SK-N-SH (cell line): ENCODE measurements at regions not wholly inside any gene's neighbourhood (a gene's known extent, or its start where the extent isn't known, plus 50 kb on each side); places are given as distances from the start of the nearest gene placed in this dataset.

Source experiments
- CTCF ChIA-PET: fragments of 300-600, 350-600 bp; formaldehyde crosslinking; extraction: SDS; loops from one replicate; lab custom pipeline; 2021; lab: Yijun Ruan, JAX
- POLR2A ChIA-PET: fragments of 350-600 bp; sonication (Branson Sonifier 250); formaldehyde crosslinking; extraction: SDS; loops from one replicate; lab custom pipeline; 2020; ENCODE audit warnings: antibody characterized with exemption, inconsistent platforms; lab: Yijun Ruan, JAX
- DNase-seq: peaks from one replicate; pipeline ENCODE4 v3.0.0; 2012
- H2AFZ ChIP-seq: fragments of 200-600 bp; sonication (generic); 2 replicates; pipeline ENCODE4 v1.8.1; 2016; ENCODE audit warnings: antibody characterized with exemption, mild to moderate bottlenecking, low read depth
- H3F3A ChIP-seq: fragments of 200-600 bp; sonication (generic); replicated peaks from 2 replicates; pipeline ENCODE3; 2016; ENCODE audit warnings: antibody characterized with exemption, mild to moderate bottlenecking; ENCODE audit not compliant: insufficient read depth
- H3K27ac ChIP-seq, 2 experiments: fragments of 200-500 bp in 1 of 2; fragments of 200-600 bp in 1 of 2; sonication (Bioruptor generic) in 1 of 2; sonication (generic), shearing (Covaris generic) in 1 of 2; 2 replicates each; pipeline versions ENCODE4 v1.5.1 to v1.6.1; 2014 to 2016; ENCODE audit warnings: low read depth in 2 of 2, inconsistent platforms in 1 of 2, low read length in 1 of 2, mild to moderate bottlenecking in 1 of 2, mixed read lengths in 1 of 2
- H3K27me3 ChIP-seq: fragments of 200-600 bp; sonication (generic), shearing (Covaris generic); 2 replicates; pipeline ENCODE4 v1.6.1; 2016; ENCODE audit warnings: mixed run types; ENCODE audit not compliant: insufficient read depth
- H3K36me3 ChIP-seq, 2 experiments: fragments of 200-500 bp in 1 of 2; fragments of 200-600 bp in 1 of 2; sonication (Bioruptor generic) in 1 of 2; sonication (generic) in 1 of 2; replicated peaks in 1 of 2; 2 replicates each; pipeline versions ENCODE3 to v1.5.1; 2014 to 2016; ENCODE audit warnings: low read length in 1 of 2, mild to moderate bottlenecking in 1 of 2; ENCODE audit not compliant: insufficient read depth in 2 of 2, control insufficient read depth in 1 of 2
- H3K4me1 ChIP-seq, 2 experiments: fragments of 200-500 bp in 1 of 2; fragments of 200-600 bp in 1 of 2; sonication (Bioruptor generic) in 1 of 2; sonication (generic), shearing (Covaris generic) in 1 of 2; 2 replicates each; pipeline versions ENCODE4 v1.5.1 to v1.6.1; 2014 to 2016; ENCODE audit warnings: low read depth in 1 of 2, low read length in 1 of 2, mixed run types in 1 of 2; ENCODE audit not compliant: insufficient read depth in 2 of 2, control insufficient read depth in 1 of 2
- H3K4me2 ChIP-seq: fragments of 200-600 bp; sonication (generic), shearing (Covaris generic); 2 replicates; pipeline ENCODE4 v1.6.1; 2017; ENCODE audit warnings: mixed run types
- H3K4me3 ChIP-seq, 2 experiments: fragments of 200-500 bp in 1 of 2; fragments of 200-600 bp in 1 of 2; sonication (Bioruptor generic) in 1 of 2; sonication (generic), shearing (Covaris generic) in 1 of 2; 2 replicates each; pipeline versions ENCODE4 v1.5.1 to v1.8.1; 2014 to 2016; ENCODE audit warnings: low read depth in 2 of 2, inconsistent platforms in 1 of 2, low read length in 1 of 2, mild to moderate bottlenecking in 1 of 2, mixed read lengths in 1 of 2, moderate library complexity in 1 of 2
- H3K79me2 ChIP-seq: fragments of 200-600 bp; sonication (generic); 2 replicates; pipeline ENCODE4 v1.8.1; 2017; ENCODE audit warnings: mild to moderate bottlenecking; ENCODE audit not compliant: insufficient read depth
- H3K9ac ChIP-seq: fragments of 200-600 bp; sonication (generic); 2 replicates; pipeline ENCODE4 v1.6.1; 2017; ENCODE audit warnings: mixed run types
- H3K9me2 ChIP-seq: fragments of 200-600 bp; sonication (generic); 2 replicates; pipeline ENCODE4 v1.6.1; 2017; ENCODE audit warnings: mixed run types
- H3K9me3 ChIP-seq: fragments of 200-600 bp; sonication (generic); 2 replicates; pipeline ENCODE4 v1.6.1; 2017; ENCODE audit warnings: mixed run types, mild to moderate bottlenecking, moderate library complexity
- H4K20me1 ChIP-seq: fragments of 200-600 bp; sonication (generic); 2 replicates; pipeline ENCODE4 v1.6.1; 2017; ENCODE audit warnings: mild to moderate bottlenecking, mixed run types; ENCODE audit not compliant: insufficient read depth
- CHD2 ChIP-seq: fragments of 150-350 bp; IDR thresholded peaks from 2 replicates; pipeline ENCODE4 v1.6.1; 2018; ENCODE audit warnings: low read length; ENCODE audit not compliant: partially characterized antibody
- EP300 ChIP-seq, 2 experiments: IDR thresholded peaks; 2 replicates each; pipeline versions ENCODE4 v1.4.0 to v1.6.1; 2012; ENCODE audit warnings: borderline replicate concordance in 1 of 2, low read depth in 1 of 2, low read length in 1 of 2
- EZH2phosphoT487 ChIP-seq: fragments of 200-600 bp; sonication (generic); IDR thresholded peaks from 2 replicates; pipeline ENCODE4 v1.6.1; 2017; ENCODE audit warnings: low read depth, mixed run types, mild to moderate bottlenecking, antibody characterized with exemption, moderate library complexity, borderline replicate concordance
- FOSL2 ChIP-seq: IDR thresholded peaks from 2 replicates; pipeline ENCODE4 v1.4.0; 2012; ENCODE audit warnings: low read depth, mild to moderate bottlenecking, moderate library complexity, borderline replicate concordance
- FOXJ3 ChIP-seq: sonication (generic); formaldehyde crosslinking; IDR thresholded peaks from 2 replicates; pipeline ENCODE4 v1.5.1; 2020; ENCODE audit warnings: mild to moderate bottlenecking, missing genetic modification reagents
- FOXM1 ChIP-seq: IDR thresholded peaks from 2 replicates; pipeline ENCODE4 v1.4.0; 2012; ENCODE audit warnings: low read depth, mild to moderate bottlenecking
- GATA2 ChIP-seq: sonication (generic); formaldehyde crosslinking; IDR thresholded peaks from 2 replicates; pipeline ENCODE4 v1.5.0; 2020; ENCODE audit warnings: mild to moderate bottlenecking, missing genetic modification reagents
- JUND ChIP-seq: IDR thresholded peaks from 2 replicates; pipeline ENCODE4 v1.4.0; 2012
- NFIC ChIP-seq: IDR thresholded peaks from 2 replicates; pipeline ENCODE4 v1.4.0; 2012; ENCODE audit warnings: borderline replicate concordance
- POLR2AphosphoS5 ChIP-seq: IDR thresholded peaks from 2 replicates; pipeline ENCODE4 v1.6.1; 2012; ENCODE audit warnings: low read depth, low read length
- RAD21 ChIP-seq: IDR thresholded peaks from 2 replicates; pipeline ENCODE4 v1.6.1; 2012; ENCODE audit warnings: mild to moderate bottlenecking, low read length
- RCOR1 ChIP-seq: fragments of 150-350 bp; IDR thresholded peaks from 2 replicates; pipeline ENCODE4 v1.6.1; 2017; ENCODE audit warnings: antibody characterized with exemption, low read length
- RFX5 ChIP-seq: IDR thresholded peaks from 2 replicates; pipeline ENCODE4 v1.6.1; 2012; ENCODE audit warnings: mild to moderate bottlenecking, improper control_type of control experiment, low read length
- SMC3 ChIP-seq: IDR thresholded peaks from 2 replicates; pipeline ENCODE4 v1.6.1; 2012; ENCODE audit warnings: low read depth, low read length, improper control_type of control experiment
- TAF1 ChIP-seq: IDR thresholded peaks from 2 replicates; pipeline ENCODE4 v1.6.1; 2012; ENCODE audit warnings: low read depth, mild to moderate bottlenecking, low read length, moderate library complexity, borderline replicate concordance
- TCF12 ChIP-seq: IDR thresholded peaks from 2 replicates; pipeline ENCODE4 v1.4.0; 2012
- WGBS: methylation state at CpG from one replicate; pipeline ENCODE4 v1.1.6; 2017; ENCODE audit warnings: low lambda C conversion rate; 5-methylcytosine and 5-hydroxymethylcytosine counted together
- TF ChIP-seq, protein P1 (sequence below): fragments of 150-350 bp; IDR thresholded peaks from 2 replicates; pipeline ENCODE4 v1.6.1; 2016; ENCODE audit warnings: mild to moderate bottlenecking, low read depth, low read length
- TF ChIP-seq, protein P2 (sequence below): IDR thresholded peaks from 2 replicates; pipeline ENCODE4 v1.4.0; 2012; ENCODE audit warnings: low read depth
- TF ChIP-seq, protein P3 (sequence below): fragments of 200-600 bp; sonication (generic); IDR thresholded peaks from 2 replicates; pipeline ENCODE4 v1.6.1; 2017; ENCODE audit warnings: antibody characterized with exemption, mild to moderate bottlenecking, moderate library complexity
- TF ChIP-seq, protein P4 (sequence below): IDR thresholded peaks from 2 replicates; pipeline ENCODE4 v1.4.0; 2012; ENCODE audit warnings: low read depth, borderline replicate concordance

DNA sequence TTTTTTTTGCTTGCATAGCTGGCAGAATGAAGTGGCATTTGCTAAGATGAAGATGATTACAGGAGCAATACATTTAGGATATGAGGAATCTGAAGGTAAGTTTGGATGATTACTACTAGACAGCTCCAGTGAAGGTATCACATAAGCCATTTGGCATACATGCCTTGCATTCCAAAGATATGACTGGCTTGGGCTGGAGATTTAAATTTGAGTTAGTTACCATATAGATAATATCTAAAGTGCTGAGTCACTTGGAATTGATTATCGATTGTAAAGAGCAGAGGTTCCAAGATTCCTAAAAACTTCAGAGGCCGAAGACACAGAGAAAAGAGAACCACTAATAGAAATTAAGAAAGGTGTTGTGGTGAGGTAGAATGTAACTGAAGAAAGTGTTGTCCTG, 1026.4 kb downstream of the DSC3 start:
- H2AFZ ChIP-seq: no peak overlapping the region
- no peak overlapping the region for H3K9ac ChIP-seq
- no peak overlapping the region for H3K27ac ChIP-seq
- no peak overlapping the region for H3K4me3 ChIP-seq
- no peak overlapping the region for H3K4me2 ChIP-seq
- H3K9me2 ChIP-seq: no peaks in the 10 kb centered on the region
- POLR2A ChIA-PET: no interaction called here
- no peaks in the 10 kb centered on the region for H3K79me2 ChIP-seq
- no peaks in the 10 kb centered on the region for H3F3A ChIP-seq
- H3K4me1 ChIP-seq: no peaks in the 10 kb centered on the region; a peak in 1 of 4 replicates
- CTCF ChIA-PET: no interaction called here
- WGBS: 33% methylated on average over 2 of the region's 2 CpGs
- H4K20me1 ChIP-seq: no peaks in the 10 kb centered on the region
- no peaks in the 10 kb centered on the region for H3K9me3 ChIP-seq
- H3K36me3 ChIP-seq: no peaks in the 10 kb centered on the region
- no peak for DNase-seq
- H3K27me3 ChIP-seq: no peaks in the 10 kb centered on the region
- peak; percentile 15; the same call in 1 of the 2 replicates for TF ChIP-seq JUND
- TF ChIP-seq, protein P1, sequence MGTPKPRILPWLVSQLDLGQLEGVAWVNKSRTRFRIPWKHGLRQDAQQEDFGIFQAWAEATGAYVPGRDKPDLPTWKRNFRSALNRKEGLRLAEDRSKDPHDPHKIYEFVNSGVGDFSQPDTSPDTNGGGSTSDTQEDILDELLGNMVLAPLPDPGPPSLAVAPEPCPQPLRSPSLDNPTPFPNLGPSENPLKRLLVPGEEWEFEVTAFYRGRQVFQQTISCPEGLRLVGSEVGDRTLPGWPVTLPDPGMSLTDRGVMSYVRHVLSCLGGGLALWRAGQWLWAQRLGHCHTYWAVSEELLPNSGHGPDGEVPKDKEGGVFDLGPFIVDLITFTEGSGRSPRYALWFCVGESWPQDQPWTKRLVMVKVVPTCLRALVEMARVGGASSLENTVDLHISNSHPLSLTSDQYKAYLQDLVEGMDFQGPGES: no peak

DNA sequence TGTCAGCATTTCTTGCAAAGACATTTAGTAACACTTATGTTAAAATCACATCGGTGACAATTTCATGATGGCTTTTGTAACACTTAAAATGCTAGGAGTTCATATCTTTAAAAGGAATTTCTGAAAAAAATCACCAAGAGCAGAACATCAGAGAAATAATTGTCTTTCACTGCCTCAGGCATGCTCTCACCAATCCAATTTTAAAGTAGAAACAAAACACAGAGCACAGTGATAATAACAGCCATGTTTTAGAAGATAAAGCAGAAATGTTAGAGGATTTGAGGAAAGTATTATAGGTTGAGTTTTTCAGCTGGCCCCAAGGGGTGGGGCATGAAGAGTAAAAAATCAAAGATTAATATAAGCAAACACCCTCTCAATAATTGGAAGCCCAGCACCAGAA, 1037.6 kb downstream of the DSC3 start:
- Histone ChIP-seq H3F3A (no peaks in the 10 kb centered on the region), H2AFZ (no peak overlapping the region), H3K9me2 (no peaks in the 10 kb centered on the region), H3K4me3 (no peak overlapping the region), H3K4me1 (peaks cover 0 to 2% of the 10 kb centered on the region in 2 experiments; a peak in 1 of 4 replicates), H3K9ac (no peak overlapping the region), H3K27me3 (no peaks in the 10 kb centered on the region), H3K4me2 (no peak overlapping the region), H3K27ac (peak overlapping the region in 1 of 2 experiments; percentile 74; a peak in 2 of 4 replicates), H4K20me1 (no peaks in the 10 kb centered on the region)
- ChIA-PET CTCF (no interaction called here), POLR2A (no interaction called here)
- WGBS: 32% methylated on average over 1 of the region's 1 CpG
- peak; percentile 27 for DNase-seq
- TF ChIP-seq TCF12 (no peak), EP300 (IDR thresholded peaks at IDR 0.05; ENCODE audit: borderline replicate concordance in 1 of 2, low read depth in 1 of 2, low read length in 1 of 2) (peak in 1 of 2 experiments; percentile 67; a peak in 2 of 4 replicates), RFX5 (no peak), RAD21 (peak; percentile 8; the same call in 1 of the 2 replicates), GATA2 (CRISPR knock-in tag) (peak; percentile 82), RCOR1 (peak; percentile 59; the same call in 1 of the 2 replicates), CHD2 (peak; percentile 27), FOXJ3 (CRISPR knock-in tag) (0 out of 2 replicates have a peak, but pooled peaks have one; percentile 33)
- TF ChIP-seq, protein P2, sequence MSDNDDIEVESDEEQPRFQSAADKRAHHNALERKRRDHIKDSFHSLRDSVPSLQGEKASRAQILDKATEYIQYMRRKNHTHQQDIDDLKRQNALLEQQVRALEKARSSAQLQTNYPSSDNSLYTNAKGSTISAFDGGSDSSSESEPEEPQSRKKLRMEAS: no peak
- TF ChIP-seq, all 33 proteins: peak for 6
- no peaks in the 10 kb centered on the region for H3K79me2 ChIP-seq
- no peaks in the 10 kb centered on the region for H3K9me3 ChIP-seq
- H3K36me3 ChIP-seq: no peaks in the 10 kb centered on the region

DNA sequence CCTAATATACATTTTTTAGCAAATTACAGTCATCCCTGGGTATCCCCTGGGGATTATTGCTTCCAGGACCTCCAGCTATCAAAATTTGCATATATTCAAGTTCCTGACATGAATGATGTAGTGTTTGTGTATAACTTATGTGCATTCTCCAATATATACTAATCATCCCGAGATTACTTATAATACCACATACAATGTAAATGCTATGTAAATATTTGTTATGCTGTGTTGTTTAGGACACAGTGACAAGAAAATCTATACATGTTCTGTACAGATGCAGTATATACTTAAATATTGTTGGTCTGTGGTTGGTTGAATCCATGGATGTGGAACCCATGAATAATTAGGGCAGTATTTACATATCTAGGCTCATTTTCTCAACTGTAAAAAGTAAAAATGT, 1060.3 kb downstream of the DSC3 start:
- Histone ChIP-seq H3K4me3 (no peak overlapping the region), H3K9ac (no peak overlapping the region), H3K4me2 (no peak overlapping the region), H3K27ac (no peak overlapping the region), H3K79me2 (no peaks in the 10 kb centered on the region), H4K20me1 (no peaks in the 10 kb centered on the region), H3K36me3 (no peaks in the 10 kb centered on the region), H3F3A (no peaks in the 10 kb centered on the region), H3K27me3 (no peaks in the 10 kb centered on the region), H3K4me1 (no peaks in the 10 kb centered on the region), H3K9me2 (no peaks in the 10 kb centered on the region), H2AFZ (no peak overlapping the region), H3K9me3 (no peaks in the 10 kb centered on the region)
- 33% methylated on average over 1 of the region's 1 CpG for WGBS
- ChIA-PET CTCF (no interaction called here), POLR2A (no interaction called here)
- no peak for DNase-seq
- TF ChIP-seq FOSL2 (no peak), EP300 (IDR thresholded peaks at IDR 0.05; ENCODE audit: borderline replicate concordance in 1 of 2, low read depth in 1 of 2, low read length in 1 of 2) (no peak), NFIC (no peak), FOXM1 (no peak), TAF1 (no peak), POLR2AphosphoS5 (no peak), TCF12 (no peak), RFX5 (no peak), SMC3 (no peak), EZH2phosphoT487 (no peak), CHD2 (no peak)
- TF ChIP-seq, protein P3, sequence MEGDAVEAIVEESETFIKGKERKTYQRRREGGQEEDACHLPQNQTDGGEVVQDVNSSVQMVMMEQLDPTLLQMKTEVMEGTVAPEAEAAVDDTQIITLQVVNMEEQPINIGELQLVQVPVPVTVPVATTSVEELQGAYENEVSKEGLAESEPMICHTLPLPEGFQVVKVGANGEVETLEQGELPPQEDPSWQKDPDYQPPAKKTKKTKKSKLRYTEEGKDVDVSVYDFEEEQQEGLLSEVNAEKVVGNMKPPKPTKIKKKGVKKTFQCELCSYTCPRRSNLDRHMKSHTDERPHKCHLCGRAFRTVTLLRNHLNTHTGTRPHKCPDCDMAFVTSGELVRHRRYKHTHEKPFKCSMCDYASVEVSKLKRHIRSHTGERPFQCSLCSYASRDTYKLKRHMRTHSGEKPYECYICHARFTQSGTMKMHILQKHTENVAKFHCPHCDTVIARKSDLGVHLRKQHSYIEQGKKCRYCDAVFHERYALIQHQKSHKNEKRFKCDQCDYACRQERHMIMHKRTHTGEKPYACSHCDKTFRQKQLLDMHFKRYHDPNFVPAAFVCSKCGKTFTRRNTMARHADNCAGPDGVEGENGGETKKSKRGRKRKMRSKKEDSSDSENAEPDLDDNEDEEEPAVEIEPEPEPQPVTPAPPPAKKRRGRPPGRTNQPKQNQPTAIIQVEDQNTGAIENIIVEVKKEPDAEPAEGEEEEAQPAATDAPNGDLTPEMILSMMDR: no peak
- TF ChIP-seq, protein P4, sequence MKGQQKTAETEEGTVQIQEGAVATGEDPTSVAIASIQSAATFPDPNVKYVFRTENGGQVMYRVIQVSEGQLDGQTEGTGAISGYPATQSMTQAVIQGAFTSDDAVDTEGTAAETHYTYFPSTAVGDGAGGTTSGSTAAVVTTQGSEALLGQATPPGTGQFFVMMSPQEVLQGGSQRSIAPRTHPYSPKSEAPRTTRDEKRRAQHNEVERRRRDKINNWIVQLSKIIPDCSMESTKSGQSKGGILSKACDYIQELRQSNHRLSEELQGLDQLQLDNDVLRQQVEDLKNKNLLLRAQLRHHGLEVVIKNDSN: no peak
